Cardiac fibroblast (primary cell): ENCODE measurements at regions not wholly inside any gene's neighbourhood (a gene's known extent, or its start where the extent isn't known, plus 50 kb on each side); places are given as distances from the start of the nearest gene placed in this dataset.

Experiments
- DNase-seq, 2 donors: peaks; one replicate each; pipeline versions ENCODE4 v3.0.0 to v3.0.0-alpha.2; 2010; ENCODE audit warnings: low read depth in 2 of 2
- H3K4me3 ChIP-seq, 2 donors: replicated peaks in 1 of 2; 1 replicate in 1 of 2; 2 replicates in 1 of 2; pipeline ENCODE4 v1.5.1; 2011; ENCODE audit warnings: low read depth in 2 of 2, low read length in 2 of 2, mild to moderate bottlenecking in 2 of 2, moderate library complexity in 1 of 2
- TF ChIP-seq, protein P1 (sequence below): IDR thresholded peaks from one replicate; pipeline ENCODE4 v1.5.1; 2011; ENCODE audit warnings: low read depth, mild to moderate bottlenecking, low read length, inconsistent platforms

DNA sequence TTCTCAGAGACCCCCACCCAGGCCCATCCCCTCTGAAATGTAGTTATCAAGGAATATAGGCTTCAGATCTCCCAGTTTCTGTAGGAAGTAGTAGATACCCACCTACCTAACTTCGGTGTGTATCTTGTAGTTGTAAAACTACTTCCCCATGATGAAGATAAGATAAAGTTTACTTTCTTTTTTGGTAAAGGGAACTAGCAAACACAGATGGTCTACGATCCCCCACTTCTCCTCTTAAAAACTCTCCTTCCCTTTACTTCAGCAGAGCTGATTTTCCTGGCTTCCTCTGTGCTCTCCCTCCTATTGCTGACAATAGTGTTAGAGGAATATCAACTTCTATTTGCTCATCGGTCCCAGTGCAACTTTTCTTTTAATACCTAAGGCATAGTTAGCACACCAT, 395.2 kb downstream of the RPL10L start:
- H3K4me3 ChIP-seq = no peak overlapping the region
- TF ChIP-seq, protein P1, sequence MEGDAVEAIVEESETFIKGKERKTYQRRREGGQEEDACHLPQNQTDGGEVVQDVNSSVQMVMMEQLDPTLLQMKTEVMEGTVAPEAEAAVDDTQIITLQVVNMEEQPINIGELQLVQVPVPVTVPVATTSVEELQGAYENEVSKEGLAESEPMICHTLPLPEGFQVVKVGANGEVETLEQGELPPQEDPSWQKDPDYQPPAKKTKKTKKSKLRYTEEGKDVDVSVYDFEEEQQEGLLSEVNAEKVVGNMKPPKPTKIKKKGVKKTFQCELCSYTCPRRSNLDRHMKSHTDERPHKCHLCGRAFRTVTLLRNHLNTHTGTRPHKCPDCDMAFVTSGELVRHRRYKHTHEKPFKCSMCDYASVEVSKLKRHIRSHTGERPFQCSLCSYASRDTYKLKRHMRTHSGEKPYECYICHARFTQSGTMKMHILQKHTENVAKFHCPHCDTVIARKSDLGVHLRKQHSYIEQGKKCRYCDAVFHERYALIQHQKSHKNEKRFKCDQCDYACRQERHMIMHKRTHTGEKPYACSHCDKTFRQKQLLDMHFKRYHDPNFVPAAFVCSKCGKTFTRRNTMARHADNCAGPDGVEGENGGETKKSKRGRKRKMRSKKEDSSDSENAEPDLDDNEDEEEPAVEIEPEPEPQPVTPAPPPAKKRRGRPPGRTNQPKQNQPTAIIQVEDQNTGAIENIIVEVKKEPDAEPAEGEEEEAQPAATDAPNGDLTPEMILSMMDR = no peak
- no peak for DNase-seq

DNA sequence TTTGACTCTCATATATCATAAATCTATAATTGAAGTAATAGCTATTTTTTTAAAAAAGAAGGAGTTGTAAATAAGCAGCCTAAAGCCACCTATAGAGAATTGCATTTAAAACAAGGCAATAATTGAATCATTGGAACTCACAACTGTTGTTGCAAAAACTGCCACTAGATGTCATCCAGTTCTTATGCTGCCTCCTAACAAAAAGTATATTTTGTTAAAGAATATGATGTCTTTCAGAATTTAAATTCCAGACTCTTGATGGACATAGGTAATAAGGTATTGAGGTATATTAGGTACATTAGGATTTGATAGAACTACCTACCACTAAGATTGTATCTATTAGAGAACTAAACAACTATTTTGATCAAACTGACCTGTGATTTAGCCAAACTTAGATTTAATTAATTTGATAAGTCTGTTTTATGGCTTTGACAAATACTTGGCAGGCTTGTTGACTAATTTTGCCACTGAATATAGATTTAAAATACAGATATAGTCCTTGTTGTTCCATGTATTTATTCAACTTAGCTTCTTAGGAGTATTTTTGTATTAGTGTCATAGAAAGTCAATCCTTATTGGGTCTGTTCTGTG, 401.4 kb downstream of the RPL10L start:
- peak; percentile 8 to 40 for DNase-seq
- H3K4me3 ChIP-seq = no peak overlapping the region
- TF ChIP-seq, protein P1 = peak; percentile 34

DNA sequence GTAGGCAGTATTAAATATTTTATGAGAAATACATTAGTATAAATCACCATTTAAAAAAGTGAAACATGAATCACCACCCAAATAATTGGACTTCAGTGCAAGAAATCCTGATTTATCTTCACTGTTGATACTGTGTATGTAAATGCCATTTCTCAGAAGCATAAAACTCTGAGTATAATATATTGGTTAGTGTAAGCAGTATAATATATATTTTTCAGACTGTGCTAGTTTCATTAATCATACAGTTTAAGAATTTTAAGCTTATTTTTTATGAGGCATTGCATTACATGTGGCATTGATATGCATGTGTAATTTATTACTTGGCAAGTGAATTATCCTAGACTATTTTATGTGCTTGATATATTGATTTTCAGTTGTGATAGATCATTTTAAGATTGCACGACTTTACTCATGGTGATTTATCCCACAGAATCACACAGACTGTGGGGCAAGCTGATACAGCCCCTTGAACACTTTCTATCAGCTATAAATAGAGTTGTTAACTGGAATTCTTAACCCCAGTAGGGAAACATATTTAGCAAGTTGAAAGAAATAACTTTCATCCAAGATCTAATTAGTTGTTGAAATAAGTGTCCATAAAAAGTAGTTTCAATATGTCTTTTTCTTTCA, 403.5 kb downstream of the RPL10L start:
- DNase-seq = no peak
- TF ChIP-seq, protein P1 = no peak
- H3K4me3 ChIP-seq = no peak overlapping the region

DNA sequence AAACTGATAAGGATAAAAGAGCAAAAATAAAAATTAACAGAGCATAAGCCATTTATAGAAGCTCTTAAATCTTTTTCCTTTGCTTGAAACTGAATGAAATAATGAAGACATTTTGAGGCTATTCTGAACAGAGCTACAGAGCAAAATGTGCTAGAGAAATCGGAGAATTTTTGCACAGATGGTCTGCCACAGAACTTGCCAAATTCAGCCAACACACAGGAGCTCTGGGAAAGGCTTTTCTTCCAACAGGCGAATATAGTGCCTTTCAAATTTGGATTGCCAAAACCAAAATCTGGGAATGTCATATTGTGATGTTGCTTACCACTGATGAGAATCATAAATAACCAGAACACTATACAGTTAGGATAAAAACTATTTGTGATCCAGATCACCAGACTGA, 406.3 kb downstream of the RPL10L start:
- H3K4me3 ChIP-seq = no peak overlapping the region
- DNase-seq = no peak
- TF ChIP-seq, protein P1 = no peak

DNA sequence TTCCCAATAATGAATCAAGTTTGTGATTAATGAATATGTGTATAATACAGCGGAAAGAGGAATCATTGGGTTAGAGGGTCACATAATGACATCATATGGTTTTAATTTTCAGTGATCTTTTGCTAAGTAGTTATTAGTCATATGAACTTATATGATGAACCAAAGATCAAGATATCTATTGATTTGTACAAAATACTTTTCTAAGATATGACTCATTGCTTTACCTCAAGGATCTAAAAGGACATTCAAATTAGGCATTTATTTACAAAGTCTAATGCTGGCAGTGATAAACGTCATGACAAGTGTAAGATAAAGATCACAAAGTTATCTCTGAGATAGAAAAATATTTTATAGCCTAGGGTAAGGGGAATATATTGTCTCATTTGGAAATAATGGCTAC, 417.8 kb downstream of the RPL10L start:
- no peak for DNase-seq
- no peak overlapping the region for H3K4me3 ChIP-seq
- TF ChIP-seq, protein P1 = no peak

DNA sequence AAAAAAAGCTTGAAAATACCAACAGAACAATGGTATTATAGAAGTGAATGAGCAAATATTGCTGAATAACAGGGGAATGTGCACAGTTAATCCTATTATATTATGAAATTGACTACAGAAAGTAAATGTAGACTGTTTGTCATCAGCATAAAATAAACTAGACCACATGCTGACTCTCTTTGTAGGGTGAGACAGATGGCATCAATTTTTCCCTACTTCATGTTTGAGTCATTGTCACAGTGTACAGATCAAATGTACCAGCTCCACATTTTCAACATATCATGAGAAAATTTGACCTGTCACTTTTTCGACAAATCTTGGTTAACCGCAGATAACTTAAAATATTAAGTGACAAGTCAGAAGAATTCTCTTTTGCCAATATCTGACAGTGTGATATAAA, 421.0 kb downstream of the RPL10L start:
- TF ChIP-seq, protein P1 = no peak
- no peak overlapping the region for H3K4me3 ChIP-seq
- DNase-seq = no peak

DNA sequence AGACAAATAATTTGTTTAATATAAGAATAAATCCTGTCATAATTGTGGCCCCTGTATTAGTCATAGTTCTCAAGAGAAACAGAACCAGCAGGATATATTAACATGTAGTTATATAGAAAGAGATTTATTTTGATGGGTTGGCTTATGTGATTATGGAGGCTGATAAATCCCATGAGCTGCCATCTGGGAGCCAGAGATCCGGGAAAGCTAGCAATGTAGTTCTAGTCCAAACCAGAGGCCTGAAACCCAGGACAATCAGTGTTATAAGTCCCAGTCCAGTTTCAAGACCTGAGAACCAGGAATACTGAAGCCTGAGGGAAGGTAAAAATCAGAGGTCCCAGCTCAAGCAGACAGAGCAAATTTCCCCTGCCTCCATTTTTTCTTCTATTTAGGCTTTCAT, 435.8 kb downstream of the RPL10L start:
- no peak for DNase-seq
- TF ChIP-seq, protein P1 = no peak
- no peak overlapping the region for H3K4me3 ChIP-seq
